Right lobe of liver (tissue), 6 donors: ENCODE measurements at regions not wholly inside any gene's neighbourhood (a gene's known extent, or its start where the extent isn't known, plus 50 kb on each side); places are given as distances from the start of the nearest gene placed in this dataset.
A peak's percentile ranks its signal among the peaks of the same experiment; 100 is the strongest.

Experiments used
- ATAC-seq, 4 donors: fragments of 200-7000 bp; cut with Tn5 transposase; one replicate each; pipeline ENCODE4 v1.9.1; 2020; ENCODE audit warnings: mild to moderate bottlenecking in 4 of 4, moderate library complexity in 4 of 4
- DNase-seq, 3 donors: peaks; one replicate each; pipeline ENCODE4 v3.0.0-alpha.2; 2020
- H3K27ac ChIP-seq, 3 donors: fragments of 200-600 bp; one replicate each; pipeline ENCODE4 v1.8.0; 2022
- H3K27me3 ChIP-seq, 2 donors: fragments of 200-600 bp; one replicate each; pipeline ENCODE4 v1.8.0; 2022
- H3K36me3 ChIP-seq, 4 donors: fragments of 200-600 bp; sonication (generic) in 1 of 4; one replicate each; pipeline versions ENCODE4 v1.5.1 to v1.8.0; 2017 to 2022; ENCODE audit warnings: control low read depth in 1 of 4
- H3K4me1 ChIP-seq, 4 donors: fragments of 200-600 bp; sonication (generic) in 1 of 4; one replicate each; pipeline versions ENCODE4 v1.5.1 to v1.8.0; 2017 to 2022; ENCODE audit warnings: control low read depth in 1 of 4
- H3K4me3 ChIP-seq, 3 donors: fragments of 200-600 bp; one replicate each; pipeline ENCODE4 v1.8.0; 2022
- H3K9me3 ChIP-seq, 4 donors: fragments of 200-600 bp; sonication (generic) in 1 of 4; one replicate each; pipeline versions ENCODE4 v1.5.1 to v1.8.0; 2017 to 2022; ENCODE audit warnings: control low read depth in 1 of 4
- CTCF ChIP-seq, 4 donors: fragments of 200-600 bp in 3 of 4; fragments of 450-650 bp in 1 of 4; IDR thresholded peaks; one replicate each; pipeline versions ENCODE4 v1.5.1 to v1.8.0; 2016 to 2022; ENCODE audit warnings: antibody characterized with exemption in 4 of 4, mild to moderate bottlenecking in 2 of 4
- POLR2A ChIP-seq: fragments of 450-650 bp; IDR thresholded peaks from one replicate; pipeline ENCODE4 v1.6.1; 2017; ENCODE audit warnings: antibody characterized with exemption, mild to moderate bottlenecking
- WGBS: methylation state at CpG from one replicate; pipeline ENCODE4 v1.1.6; 2018; ENCODE audit warnings: low coverage, low lambda C conversion rate; ENCODE audit not compliant: insufficient coverage; ENCODE audit errors: missing lambda C conversion rate; 5-methylcytosine and 5-hydroxymethylcytosine counted together
- intact Hi-C, 2 donors: fragments of 100-400 bp; cut with DNase I; formaldehyde crosslinking; loops; one replicate each; pipeline versions ENCODE4 v1.11.2 to v1.14.1; 2022
- donor health status: DM: no; HTN: yes; CAD: no.
- donor health status: DM: no; HTN: no; CAD: no.
- donor health status: DM: no; HTN: no; CAD: no.
- donor health status: DM: no; HTN: yes; CAD: no.
- donor health status: DM: no; HTN: yes; CAD: no.

DNA sequence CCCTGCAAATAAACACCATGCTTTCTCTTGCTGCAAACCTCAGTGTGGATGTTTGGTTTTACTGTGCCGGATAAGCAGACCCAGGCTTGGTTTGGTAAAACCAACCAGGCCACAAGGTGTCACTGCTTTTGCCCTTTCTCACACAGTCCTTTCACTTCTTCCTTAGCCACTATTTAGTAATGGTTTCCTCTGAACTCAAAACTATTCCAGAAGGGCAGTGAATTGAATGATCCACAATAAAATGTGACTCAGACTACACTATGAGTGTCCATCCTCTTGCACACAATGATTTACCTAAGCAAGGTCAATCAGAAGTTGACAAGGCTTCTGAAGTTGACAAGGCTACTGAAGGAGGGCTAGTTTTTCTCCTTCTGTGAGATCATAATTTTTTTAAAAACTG is 552.4 kb upstream of the CCDC54 start:
- ATAC-seq (peak in 3 of 4 donors; percentile 45 to 69 (median 67)), DNase-seq (no peak)
- intact Hi-C loops = no loop called here
- H3K9me3 ChIP-seq = no peaks in the 10 kb centered on the region
- WGBS = 22% methylated on average over 1 of the region's 1 CpG
- no peak overlapping the region for H3K27ac ChIP-seq
- H3K36me3 ChIP-seq = no peaks in the 10 kb centered on the region
- no peaks in the 10 kb centered on the region for H3K4me1 ChIP-seq
- H3K27me3 ChIP-seq = no peaks in the 10 kb centered on the region
- TF ChIP-seq CTCF (IDR thresholded peaks at IDR 0.05) (peak in 3 of 4 donors; percentile 23 to 47 (median 33)), POLR2A (no peak)
- H3K4me3 ChIP-seq = no peak overlapping the region

DNA sequence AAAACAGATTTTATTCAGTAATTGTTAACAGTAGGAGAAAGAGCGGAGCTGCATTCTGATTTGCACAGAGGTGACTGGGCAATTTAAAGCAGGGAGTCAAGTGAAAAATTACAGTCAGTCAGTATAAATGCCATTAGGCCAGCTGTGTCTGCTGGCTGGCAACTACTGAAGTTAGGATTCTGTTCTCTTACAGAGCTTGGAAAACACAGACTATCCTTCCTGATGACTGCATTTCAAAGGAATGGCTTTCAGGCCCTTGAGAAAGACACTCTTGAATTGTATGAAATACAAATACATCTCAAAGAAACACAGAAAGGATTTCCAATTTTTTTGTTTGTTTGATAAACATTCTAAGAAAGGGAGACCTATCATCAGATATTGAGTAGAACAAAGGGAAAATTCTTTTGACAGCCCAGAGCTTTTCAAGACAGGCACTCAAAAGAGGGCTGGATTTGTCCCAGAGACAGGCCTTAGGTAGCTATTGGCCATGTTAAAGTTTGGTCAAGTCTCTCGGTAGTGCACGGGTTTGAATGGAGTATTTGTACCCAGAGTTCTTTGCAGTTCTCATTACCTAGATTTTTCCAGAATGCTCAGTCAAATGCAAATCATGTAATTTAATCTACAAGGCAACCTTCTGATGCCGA is 551.2 kb upstream of the CCDC54 start:
- ATAC-seq = no peak
- DNase-seq = no peak
- Histone ChIP-seq H3K27me3 (no peaks in the 10 kb centered on the region), H3K27ac (no peak overlapping the region), H3K4me1 (no peaks in the 10 kb centered on the region), H3K4me3 (no peak overlapping the region), H3K9me3 (no peaks in the 10 kb centered on the region), H3K36me3 (no peaks in the 10 kb centered on the region)
- intact Hi-C loops = no loop called here
- WGBS = 76% methylated on average over 4 of the region's 4 CpGs
- no peak for TF ChIP-seq CTCF (IDR thresholded peaks at IDR 0.05)
- no peak for TF ChIP-seq POLR2A

DNA sequence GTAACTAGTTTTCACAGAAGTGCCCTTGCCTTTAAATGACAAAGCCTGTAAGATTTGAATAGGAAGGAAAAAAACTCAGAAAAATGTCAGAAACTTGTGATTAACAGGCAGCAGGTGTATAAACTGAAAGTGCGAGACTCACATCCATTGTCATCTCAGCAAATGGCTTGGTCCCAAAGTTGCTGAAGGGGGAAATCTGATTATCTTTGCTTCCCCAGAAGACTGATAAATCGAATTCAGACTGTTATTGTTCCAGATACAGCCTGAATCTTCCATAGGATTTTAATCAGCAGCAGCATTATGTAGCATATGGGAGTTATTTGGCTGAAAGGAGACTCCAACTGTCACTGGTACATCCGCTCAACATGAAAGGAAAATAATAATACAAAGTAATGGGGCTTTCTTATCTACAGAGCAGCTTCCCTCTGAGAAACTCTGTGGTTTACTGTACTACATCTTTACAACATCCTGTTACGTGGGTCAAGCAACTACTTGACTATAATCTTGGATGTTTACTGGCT is 550.4 kb upstream of the CCDC54 start:
- no peaks in the 10 kb centered on the region for H3K27me3 ChIP-seq
- ATAC-seq = no peak
- 50% methylated on average over 4 of the region's 4 CpGs for WGBS
- no peak overlapping the region for H3K4me3 ChIP-seq
- no peaks in the 10 kb centered on the region for H3K36me3 ChIP-seq
- TF ChIP-seq CTCF (IDR thresholded peaks at IDR 0.05) (no peak), POLR2A (no peak)
- intact Hi-C loops = no loop called here
- H3K4me1 ChIP-seq = no peaks in the 10 kb centered on the region
- no peaks in the 10 kb centered on the region for H3K9me3 ChIP-seq
- no peak for DNase-seq
- no peak overlapping the region for H3K27ac ChIP-seq

DNA sequence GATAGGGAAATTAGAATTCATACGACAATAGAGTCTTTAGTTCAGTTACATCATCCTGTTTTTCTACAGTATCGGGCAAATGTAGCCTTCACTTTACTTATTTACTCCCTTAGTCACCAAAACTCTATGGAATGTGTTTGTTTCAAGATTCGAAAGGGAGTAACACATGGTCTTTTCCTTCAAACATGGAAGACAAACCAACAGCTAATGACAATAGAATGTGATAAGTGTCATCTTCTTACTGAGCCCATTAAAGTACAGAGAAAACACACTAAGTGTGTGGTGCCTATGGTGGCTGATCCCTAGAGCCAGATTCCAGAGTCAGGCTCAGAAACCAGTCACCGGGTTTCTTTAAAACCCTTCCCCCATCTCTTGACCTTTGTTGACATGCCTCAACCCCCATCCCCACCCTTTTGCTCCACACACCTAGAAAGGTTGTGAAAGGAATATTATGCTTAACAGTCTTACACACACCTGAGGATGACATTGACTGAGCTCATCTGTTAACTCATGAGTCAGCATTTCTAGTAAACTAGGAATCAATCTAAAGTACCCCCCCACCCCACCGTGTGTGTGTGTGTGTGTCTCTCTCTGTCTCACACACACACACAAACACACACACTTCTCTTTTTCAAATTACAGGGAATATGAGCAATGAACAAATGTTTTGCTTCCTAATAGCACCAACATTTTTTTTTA is 549.6 kb upstream of the CCDC54 start:
- no peak for DNase-seq
- Histone ChIP-seq H3K27me3 (no peaks in the 10 kb centered on the region), H3K4me1 (no peaks in the 10 kb centered on the region), H3K36me3 (no peaks in the 10 kb centered on the region), H3K9me3 (no peaks in the 10 kb centered on the region), H3K4me3 (no peak overlapping the region), H3K27ac (no peak overlapping the region)
- WGBS = 36% methylated on average over 5 of the region's 5 CpGs
- TF ChIP-seq POLR2A (no peak), CTCF (IDR thresholded peaks at IDR 0.05) (no peak)
- intact Hi-C loops = no loop called here
- no peak for ATAC-seq
